Muscle of leg (tissue), 3 donors: ENCODE measurements at regions not wholly inside any gene's neighbourhood (a gene's known extent, or its start where the extent isn't known, plus 50 kb on each side); places are given as distances from the start of the nearest gene placed in this dataset.

Source experiments
- DNase-seq: peaks from one replicate; pipeline ENCODE4 v3.0.0; 2013
- H3K27ac ChIP-seq: one replicate; pipeline ENCODE4 v1.5.1; 2013; ENCODE audit warnings: mild to moderate bottlenecking, low read length, control low read depth
- H3K27me3 ChIP-seq: one replicate; pipeline ENCODE4 v1.6.1; 2013; ENCODE audit warnings: low read length; ENCODE audit not compliant: control insufficient read depth, insufficient read depth
- H3K36me3 ChIP-seq: one replicate; pipeline ENCODE4 v1.6.1; 2013; ENCODE audit warnings: low read length; ENCODE audit not compliant: control insufficient read depth, insufficient read depth
- H3K4me1 ChIP-seq: one replicate; pipeline ENCODE4 v1.6.1; 2013; ENCODE audit warnings: low read length; ENCODE audit not compliant: control insufficient read depth, insufficient read depth
- H3K4me3 ChIP-seq: one replicate; pipeline ENCODE4 v1.5.1; 2013; ENCODE audit warnings: low read length, control low read depth
- H3K9me3 ChIP-seq: replicated peaks from 2 replicates; pipeline ENCODE4 v1.6.1; 2013; ENCODE audit warnings: low read depth, low read length; ENCODE audit not compliant: control insufficient read depth
- WGBS: methylation state at CpG from one replicate; pipeline ENCODE4 v1.1.5; 2013; ENCODE audit warnings: missing lambda C conversion rate; ENCODE audit not compliant: insufficient coverage; 5-methylcytosine and 5-hydroxymethylcytosine counted together

DNA sequence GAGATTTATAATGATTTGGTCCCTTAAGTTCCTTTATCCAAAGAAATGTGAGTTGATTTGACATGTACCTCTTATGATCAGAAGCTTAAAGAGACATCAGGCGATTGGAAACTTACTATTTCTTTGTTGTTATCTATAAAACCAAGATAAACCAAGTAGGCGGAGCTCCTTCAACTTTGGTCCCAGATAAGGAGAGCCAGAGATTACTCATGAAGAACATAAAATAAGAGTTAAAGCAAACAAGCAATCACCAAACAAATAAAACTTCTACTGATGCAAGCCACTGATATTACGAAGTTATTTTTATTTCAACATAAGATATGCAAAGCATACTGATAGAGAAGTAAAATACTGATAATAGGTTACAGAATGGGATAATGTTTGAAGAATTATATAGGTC lies 141.5 kb upstream of the CDH18 start:
- H3K27ac ChIP-seq: no peak overlapping the region
- no peaks in the 10 kb centered on the region for H3K27me3 ChIP-seq
- no CpG with 5 or more reads among the region's 3 CpGs for WGBS
- no peak overlapping the region for H3K4me3 ChIP-seq
- DNase-seq: no peak
- H3K9me3 ChIP-seq: no peaks in the 10 kb centered on the region
- H3K36me3 ChIP-seq: no peaks in the 10 kb centered on the region
- H3K4me1 ChIP-seq: no peaks in the 10 kb centered on the region

DNA sequence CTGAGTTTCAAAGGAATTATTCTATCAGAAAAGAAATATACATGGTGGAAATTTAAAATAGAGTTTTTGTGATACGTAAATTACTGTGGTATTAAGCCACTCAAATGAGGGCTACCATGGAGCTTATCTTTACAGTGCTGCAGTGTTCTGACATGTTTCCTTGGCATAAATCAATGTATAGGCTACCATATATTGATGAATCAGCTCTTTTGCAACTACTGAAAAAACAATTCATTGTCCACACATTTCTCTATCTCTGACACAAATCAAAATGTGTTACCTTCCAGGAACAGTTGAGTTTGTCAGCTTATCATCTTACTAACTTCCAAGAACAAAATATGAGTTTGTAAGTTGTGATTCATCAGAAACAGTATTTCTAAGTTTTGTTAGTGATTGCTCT lies 140.3 kb upstream of the CDH18 start:
- DNase-seq: no peak
- Histone ChIP-seq H3K9me3 (no peaks in the 10 kb centered on the region), H3K27ac (no peak overlapping the region), H3K4me1 (no peaks in the 10 kb centered on the region), H3K27me3 (no peaks in the 10 kb centered on the region), H3K36me3 (no peaks in the 10 kb centered on the region), H3K4me3 (no peak overlapping the region)
- WGBS: no CpG with 5 or more reads among the region's 1 CpG

DNA sequence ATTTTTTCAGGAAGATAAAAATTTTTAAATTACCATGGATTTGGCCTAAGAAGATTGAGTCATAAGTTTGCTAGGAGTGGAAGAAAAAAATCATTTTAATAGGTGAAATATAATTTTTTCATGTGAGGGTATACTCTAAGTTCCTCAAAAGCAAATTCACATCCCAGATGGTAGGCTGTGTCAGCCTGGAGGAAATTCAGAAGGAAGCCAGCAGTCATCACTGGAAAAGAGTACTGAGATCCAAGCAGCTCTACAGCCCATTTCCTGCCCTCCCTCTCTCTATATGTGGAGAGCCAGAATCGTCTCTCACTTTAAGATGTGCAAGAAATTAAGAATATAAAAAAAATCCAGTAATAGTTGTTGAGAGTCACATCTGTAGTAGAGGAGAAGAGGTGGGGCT lies 126.5 kb upstream of the CDH18 start:
- Histone ChIP-seq H3K36me3 (no peaks in the 10 kb centered on the region), H3K4me1 (no peaks in the 10 kb centered on the region), H3K27ac (no peak overlapping the region), H3K9me3 (no peaks in the 10 kb centered on the region), H3K27me3 (no peaks in the 10 kb centered on the region), H3K4me3 (no peak overlapping the region)
- no CpG with 5 or more reads among the region's 1 CpG for WGBS
- DNase-seq: peak; percentile 63

DNA sequence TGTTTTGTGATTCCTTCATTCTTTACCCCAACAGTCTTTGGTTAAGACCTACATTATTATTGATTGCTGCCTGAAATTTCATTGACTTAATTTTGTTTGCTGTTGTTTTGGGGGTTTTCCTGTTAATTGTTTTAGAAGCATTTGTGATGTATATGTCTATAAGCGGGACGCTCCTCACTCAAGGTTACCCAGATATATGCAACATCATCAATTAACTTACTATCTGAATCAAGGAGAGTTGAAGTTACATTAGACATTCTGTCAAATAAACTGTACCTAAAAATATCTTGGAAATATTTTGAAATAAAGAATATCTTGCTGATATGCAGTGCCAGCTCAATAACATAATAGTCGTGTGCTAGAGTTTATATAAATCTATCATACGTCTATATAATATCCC lies 125.9 kb upstream of the CDH18 start:
- WGBS: no CpG with 5 or more reads among the region's 4 CpGs
- Histone ChIP-seq H3K36me3 (no peaks in the 10 kb centered on the region), H3K27me3 (no peaks in the 10 kb centered on the region), H3K27ac (no peak overlapping the region), H3K9me3 (no peaks in the 10 kb centered on the region), H3K4me3 (no peak overlapping the region), H3K4me1 (no peaks in the 10 kb centered on the region)
- no peak for DNase-seq

DNA sequence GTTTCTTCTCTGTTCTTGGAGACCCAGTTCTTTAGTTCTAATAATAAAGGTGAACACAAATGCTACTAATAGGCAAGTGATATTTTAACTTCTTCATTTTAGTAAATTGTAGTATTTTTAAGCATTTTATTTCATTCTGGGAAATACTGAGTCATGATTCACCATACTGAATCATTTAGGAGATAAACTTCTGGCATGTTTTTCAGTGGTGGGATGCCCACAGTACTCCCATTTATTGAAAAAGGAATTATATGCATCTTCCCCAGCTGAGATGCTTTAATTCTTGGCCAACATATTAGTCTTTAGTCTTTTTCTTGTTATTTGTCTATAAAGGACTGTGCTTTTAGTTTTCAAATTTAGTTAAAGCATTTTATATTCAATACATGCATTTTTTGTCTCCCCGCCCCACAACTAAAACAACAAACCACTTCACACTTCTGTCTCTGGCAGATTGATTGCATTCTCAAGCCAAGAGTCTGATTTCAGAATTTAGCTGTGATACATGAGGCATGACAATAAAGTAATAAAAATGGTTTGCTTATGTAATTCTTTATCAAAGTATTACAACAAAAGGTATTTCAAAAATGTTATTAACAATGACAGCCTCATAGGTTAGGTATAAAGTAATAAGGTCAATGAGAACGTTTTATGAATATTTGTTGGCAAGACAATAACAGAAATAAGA lies 125.2 kb upstream of the CDH18 start:
- Histone ChIP-seq H3K27ac (no peak overlapping the region), H3K9me3 (no peaks in the 10 kb centered on the region), H3K4me3 (no peak overlapping the region), H3K4me1 (no peaks in the 10 kb centered on the region), H3K36me3 (no peaks in the 10 kb centered on the region), H3K27me3 (no peaks in the 10 kb centered on the region)
- peak; percentile 40 for DNase-seq
- WGBS: no CpG with 5 or more reads among the region's 2 CpGs

DNA sequence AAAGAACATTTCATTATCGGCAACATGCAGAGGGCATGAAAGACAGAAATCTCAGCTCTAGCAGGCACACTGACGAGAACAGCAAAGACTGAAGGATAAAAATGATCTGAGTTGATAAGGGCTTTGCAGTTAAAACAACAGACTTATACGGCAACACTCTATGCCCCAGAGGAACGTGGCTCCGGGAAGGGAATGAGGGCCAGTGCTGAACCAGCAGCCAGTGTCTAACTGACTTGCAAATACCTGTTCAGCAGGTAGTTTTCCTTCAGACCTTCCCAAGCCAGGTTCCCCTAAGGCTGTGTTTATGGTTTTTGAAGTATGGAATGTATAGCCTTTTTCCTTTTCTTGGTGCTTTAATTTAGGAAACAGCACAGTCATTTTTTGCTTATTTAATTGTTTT lies 121.3 kb upstream of the CDH18 start:
- no peak for DNase-seq
- H3K4me1 ChIP-seq: no peaks in the 10 kb centered on the region
- H3K9me3 ChIP-seq: no peaks in the 10 kb centered on the region
- no peak overlapping the region for H3K4me3 ChIP-seq
- H3K27ac ChIP-seq: no peak overlapping the region
- WGBS: 82% methylated on average over 3 of the region's 5 CpGs
- H3K36me3 ChIP-seq: no peaks in the 10 kb centered on the region
- no peaks in the 10 kb centered on the region for H3K27me3 ChIP-seq

DNA sequence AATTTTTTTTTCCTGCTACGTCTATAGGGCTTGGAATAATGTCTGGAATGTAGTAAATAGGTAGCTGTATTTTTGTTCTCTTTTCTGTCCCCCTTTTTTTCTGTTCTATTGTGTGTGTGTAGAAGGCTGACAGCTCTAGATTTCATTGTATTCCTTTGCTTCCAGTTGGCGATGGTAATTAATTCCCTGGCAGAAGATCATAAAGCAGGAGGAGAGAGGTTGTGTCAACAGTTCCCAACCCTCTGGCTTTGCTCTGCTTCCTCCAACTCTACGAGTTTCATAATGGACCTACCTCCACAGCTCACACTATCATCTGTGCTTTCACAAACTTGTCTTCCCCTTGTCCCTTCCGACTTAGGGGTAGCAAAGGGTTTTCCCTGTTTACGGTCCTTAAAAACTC lies 117.9 kb upstream of the CDH18 start:
- Histone ChIP-seq H3K36me3 (no peaks in the 10 kb centered on the region), H3K27ac (no peak overlapping the region), H3K4me3 (no peak overlapping the region), H3K27me3 (no peaks in the 10 kb centered on the region), H3K4me1 (no peaks in the 10 kb centered on the region), H3K9me3 (no peaks in the 10 kb centered on the region)
- no peak for DNase-seq
- 54% methylated on average over 4 of the region's 5 CpGs for WGBS

DNA sequence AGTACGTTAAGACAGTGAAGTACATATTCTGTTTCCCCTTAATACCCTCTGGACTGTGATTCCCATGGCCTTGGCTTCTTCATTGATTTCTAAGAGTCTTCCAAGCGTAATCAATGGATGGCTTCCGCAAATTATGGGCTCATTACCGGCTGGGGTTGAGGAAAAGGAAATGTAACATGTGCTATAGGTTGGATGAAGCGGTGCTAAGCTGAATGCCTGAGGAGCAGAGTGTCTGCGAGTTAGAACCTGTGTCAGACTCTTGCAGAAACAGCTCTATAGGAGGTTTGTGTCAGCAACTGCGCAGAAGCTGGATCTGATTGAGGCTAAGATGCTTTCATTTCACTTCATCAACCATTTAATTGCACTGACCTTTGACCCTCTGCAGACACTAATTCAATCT lies 114.3 kb upstream of the CDH18 start:
- WGBS: 78% methylated on average over 5 of the region's 7 CpGs
- H3K4me3 ChIP-seq: no peak overlapping the region
- DNase-seq: no peak
- H3K4me1 ChIP-seq: no peaks in the 10 kb centered on the region
- no peaks in the 10 kb centered on the region for H3K27me3 ChIP-seq
- no peaks in the 10 kb centered on the region for H3K36me3 ChIP-seq
- H3K9me3 ChIP-seq: no peaks in the 10 kb centered on the region
- H3K27ac ChIP-seq: no peak overlapping the region

DNA sequence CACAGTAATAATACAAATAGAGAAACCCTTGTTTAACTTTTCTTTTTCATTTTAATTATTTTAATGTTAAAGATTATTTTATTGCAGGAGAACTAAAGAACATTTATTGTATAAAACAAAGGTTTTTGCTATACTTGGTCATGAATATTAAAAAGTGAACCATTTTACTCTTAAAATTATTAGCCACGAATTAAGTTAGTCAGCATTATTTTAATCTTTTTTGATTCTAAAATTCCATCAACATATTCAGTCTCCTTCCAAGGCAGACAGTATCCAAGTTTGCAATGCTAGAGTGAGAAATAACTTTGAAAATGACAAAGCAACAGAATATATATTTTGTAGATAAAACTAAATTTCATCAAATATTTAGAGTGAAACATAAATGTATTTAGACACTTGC lies 110.7 kb upstream of the CDH18 start:
- no peaks in the 10 kb centered on the region for H3K4me1 ChIP-seq
- no peak overlapping the region for H3K27ac ChIP-seq
- H3K9me3 ChIP-seq: no peaks in the 10 kb centered on the region
- H3K4me3 ChIP-seq: no peak overlapping the region
- no CpG with 5 or more reads among the region's 1 CpG for WGBS
- no peaks in the 10 kb centered on the region for H3K27me3 ChIP-seq
- no peak for DNase-seq
- H3K36me3 ChIP-seq: no peaks in the 10 kb centered on the region

DNA sequence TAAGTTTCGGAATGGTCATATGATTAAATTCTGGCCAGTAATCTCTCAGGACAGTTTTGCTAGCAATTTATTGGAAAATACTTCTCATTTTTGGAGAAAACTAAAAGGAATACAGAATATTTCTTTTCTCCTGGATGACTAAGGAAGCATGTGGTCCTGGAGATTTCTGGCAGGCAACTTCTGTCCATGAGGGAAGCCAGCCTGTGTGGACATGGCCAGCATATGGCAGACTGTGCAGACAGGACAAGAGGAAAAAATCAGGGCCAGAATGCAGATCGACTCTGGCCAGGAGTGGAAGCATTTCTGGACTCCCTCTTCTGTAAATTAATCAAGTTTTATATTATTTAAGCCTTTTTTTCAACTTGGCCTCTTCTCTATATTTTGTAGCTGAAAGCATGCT lies 100.4 kb upstream of the CDH18 start:
- no peaks in the 10 kb centered on the region for H3K4me1 ChIP-seq
- no peak overlapping the region for H3K27ac ChIP-seq
- no peaks in the 10 kb centered on the region for H3K27me3 ChIP-seq
- H3K4me3 ChIP-seq: no peak overlapping the region
- H3K9me3 ChIP-seq: peaks cover 5% of the 10 kb centered on the region
- WGBS: no CpG with 5 or more reads among the region's 2 CpGs
- peak; percentile 74 for DNase-seq
- no peaks in the 10 kb centered on the region for H3K36me3 ChIP-seq

DNA sequence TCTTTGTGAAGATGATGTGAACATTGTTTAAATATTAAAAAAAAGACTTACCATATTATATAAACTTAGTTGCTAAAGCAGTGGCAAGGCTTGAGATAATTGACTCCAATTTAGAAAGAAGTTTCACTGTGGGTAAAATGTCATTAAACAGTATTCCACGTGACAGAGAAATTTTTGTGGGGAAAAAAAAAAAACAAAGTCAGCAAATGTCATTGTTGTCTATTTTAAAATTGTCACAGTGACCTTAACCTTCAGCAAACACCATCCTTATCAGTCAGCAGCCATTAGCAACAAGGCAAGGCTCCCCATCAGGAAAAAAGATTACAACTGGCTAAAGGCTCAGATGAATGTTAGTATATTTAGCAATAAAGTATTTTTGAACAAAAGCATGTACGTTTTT lies 99.3 kb upstream of the CDH18 start:
- DNase-seq: no peak
- no peaks in the 10 kb centered on the region for H3K27me3 ChIP-seq
- no peak overlapping the region for H3K27ac ChIP-seq
- H3K4me1 ChIP-seq: no peaks in the 10 kb centered on the region
- WGBS: no CpG with 5 or more reads among the region's 2 CpGs
- peaks cover 5% of the 10 kb centered on the region for H3K9me3 ChIP-seq
- H3K36me3 ChIP-seq: no peaks in the 10 kb centered on the region
- no peak overlapping the region for H3K4me3 ChIP-seq
